ENCODE measurements at regions not wholly inside any gene's neighbourhood (a gene's known extent, or its start where the extent isn't known, plus 50 kb on each side); places are given as distances from the start of the nearest gene placed in this dataset.

- H3K27me3 ChIP-seq = no peaks in the 10 kb centered on the region
- no peak overlapping the region for H3K4me3 ChIP-seq
- no peak overlapping the region for H3K27ac ChIP-seq
- intact Hi-C loops (cut with DNase I) = no loop called here
- TF ChIP-seq CTCF (IDR thresholded peaks at IDR 0.05) (no peak), POLR2A (IDR thresholded peaks at IDR 0.05) (no peak)
- no peak for ATAC-seq
- 91 to 92% methylated on average over 1 of the region's 1 CpG for WGBS, 2 donors
- H3K4me1 ChIP-seq = no peaks in the 10 kb centered on the region
- no peak for DNase-seq
- H3K36me3 ChIP-seq (replicated peaks in 1 of 2; ENCODE audit: insufficient read depth in 1 of 2, low read depth in 2 of 2) = no peaks in the 10 kb centered on the region
- no peaks in the 10 kb centered on the region for H3K9me3 ChIP-seq
Observed at GRCh38 chr5:143464723-143465490, 61.4 kb upstream of the NR3C1 start.

GRCh38 chr5:143462431-143462830 is 58.9 kb upstream of the NR3C1 start:
- H3K4me3 ChIP-seq = no peak overlapping the region
- H3K27me3 ChIP-seq = no peaks in the 10 kb centered on the region
- no peaks in the 10 kb centered on the region for H3K9me3 ChIP-seq
- DNase-seq (no peak), ATAC-seq (no peak)
- H3K4me1 ChIP-seq = no peaks in the 10 kb centered on the region
- TF ChIP-seq CTCF (IDR thresholded peaks at IDR 0.05) = no peak
- TF ChIP-seq POLR2A (IDR thresholded peaks at IDR 0.05) = no peak
- intact Hi-C loops (cut with DNase I) = no loop called here
- no peaks in the 10 kb centered on the region for H3K36me3 ChIP-seq (replicated peaks in 1 of 2; ENCODE audit: insufficient read depth in 1 of 2, low read depth in 2 of 2)
- no peak overlapping the region for H3K27ac ChIP-seq

DNA sequence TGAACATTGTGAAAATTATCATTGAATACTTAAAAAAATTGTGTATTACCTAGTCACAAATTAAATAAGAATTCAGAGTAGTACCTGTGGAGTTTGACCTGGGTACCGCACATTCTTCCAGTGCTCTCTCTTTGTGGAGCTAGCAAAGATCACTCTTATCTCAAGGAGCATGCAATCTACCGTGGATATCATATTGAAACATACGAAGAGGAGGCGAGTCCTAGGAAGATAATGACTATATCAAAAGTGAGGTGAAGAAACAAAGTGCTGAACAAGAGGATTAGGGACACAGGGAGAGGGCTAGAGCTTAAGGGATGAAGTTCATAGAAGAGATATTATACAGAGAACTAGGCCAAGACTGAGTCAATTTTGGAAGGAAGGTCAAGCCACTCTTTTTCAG is 55.9 kb upstream of the NR3C1 start:
- 82 to 86% methylated on average over 4 of the region's 4 CpGs for WGBS, 2 donors
- H3K4me1 ChIP-seq = no peaks in the 10 kb centered on the region
- no peaks in the 10 kb centered on the region for H3K9me3 ChIP-seq
- H3K36me3 ChIP-seq (replicated peaks in 1 of 2; ENCODE audit: insufficient read depth in 1 of 2, low read depth in 2 of 2) = no peaks in the 10 kb centered on the region
- no peak overlapping the region for H3K27ac ChIP-seq
- no peak for DNase-seq
- no peak for TF ChIP-seq POLR2A (IDR thresholded peaks at IDR 0.05)
- TF ChIP-seq CTCF (IDR thresholded peaks at IDR 0.05) = no peak
- intact Hi-C loops (cut with DNase I) = no loop called here
- no peaks in the 10 kb centered on the region for H3K27me3 ChIP-seq
- no peak for ATAC-seq
- no peak overlapping the region for H3K4me3 ChIP-seq

DNA sequence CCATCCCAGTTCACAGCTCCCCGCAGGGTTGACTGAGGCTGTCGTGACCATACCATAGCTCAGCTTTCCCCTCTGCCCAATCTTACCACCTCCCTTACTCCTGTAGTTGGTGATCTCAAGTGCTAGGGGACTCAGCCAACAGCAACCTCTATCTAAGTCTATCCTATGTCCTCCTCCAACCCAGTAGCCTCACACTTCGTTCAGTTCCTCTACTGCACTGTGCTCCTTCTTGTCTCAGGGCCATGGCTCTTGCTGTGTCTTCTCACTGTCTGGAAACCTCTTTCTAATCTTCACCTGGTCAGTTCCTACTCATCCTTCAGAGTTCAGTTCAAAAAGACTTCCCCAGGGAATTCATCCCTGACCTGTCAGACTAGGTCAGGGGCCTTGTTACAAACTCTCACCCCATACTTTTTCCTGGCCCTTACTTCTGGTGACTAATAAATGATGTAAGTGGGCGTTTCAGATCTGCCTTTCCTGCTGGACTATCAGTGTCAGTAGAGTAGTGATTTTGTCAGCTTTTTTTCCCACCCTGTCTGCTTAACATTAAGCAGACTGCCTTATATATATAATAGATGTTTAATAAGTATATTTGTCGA is 53.6 kb upstream of the NR3C1 start:
- TF ChIP-seq CTCF (IDR thresholded peaks at IDR 0.05) (no peak), POLR2A (IDR thresholded peaks at IDR 0.05) (no peak)
- no peak overlapping the region for H3K27ac ChIP-seq
- no peak for ATAC-seq
- no peaks in the 10 kb centered on the region for H3K9me3 ChIP-seq
- H3K4me1 ChIP-seq = no peaks in the 10 kb centered on the region
- H3K27me3 ChIP-seq = no peaks in the 10 kb centered on the region
- intact Hi-C loops (cut with DNase I) = no loop called here
- H3K36me3 ChIP-seq (replicated peaks in 1 of 2; ENCODE audit: insufficient read depth in 1 of 2, low read depth in 2 of 2) = no peaks in the 10 kb centered on the region
- no peak overlapping the region for H3K4me3 ChIP-seq
- no peak for DNase-seq
- WGBS, 2 donors = 67 to 74% methylated on average over 5 of the region's 5 CpGs

Measured in body of pancreas (tissue), 4 donors.